CD4-positive, alpha-beta memory T cell (primary cell): ENCODE measurements at regions not wholly inside any gene's neighbourhood (a gene's known extent, or its start where the extent isn't known, plus 50 kb on each side); places are given as distances from the start of the nearest gene placed in this dataset.

Experiments used
- CTCF ChIA-PET: fragments of 350-600 bp; sonication (Branson Sonifier 250); formaldehyde crosslinking; loops from one replicate; lab custom pipeline; 2021; ENCODE audit warnings: inconsistent platforms; ENCODE audit not compliant: partially characterized antibody; lab: Charles Lee
- POLR2A ChIA-PET: fragments of 350-600 bp; sonication (Branson Sonifier 250); formaldehyde crosslinking; loops from one replicate; lab custom pipeline; 2021; ENCODE audit not compliant: partially characterized antibody; lab: Charles Lee
- DNase-seq, 5 donors: peaks; one replicate each; pipeline versions ENCODE4 v3.0.0 to v3.0.0-alpha.2; 2020 to 2022; ENCODE audit warnings: mixed read lengths in 1 of 5
- H3K27ac ChIP-seq: one replicate; pipeline ENCODE4 v1.7.0; 2013; ENCODE audit warnings: low read depth, low read length
- H3K27me3 ChIP-seq: 2 replicates; pipeline ENCODE4 v1.7.0; 2013; ENCODE audit warnings: mild to moderate bottlenecking, low read length, moderate library complexity; ENCODE audit not compliant: insufficient read depth
- H3K36me3 ChIP-seq: 2 replicates; pipeline ENCODE4 v1.7.0; 2013; ENCODE audit warnings: mild to moderate bottlenecking, low read length, moderate library complexity; ENCODE audit not compliant: insufficient read depth
- H3K4me1 ChIP-seq: 2 replicates; pipeline ENCODE4 v1.7.0; 2013; ENCODE audit warnings: mild to moderate bottlenecking, low read length, moderate library complexity; ENCODE audit not compliant: insufficient read depth
- H3K4me3 ChIP-seq, 2 donors: one replicate each; pipeline ENCODE4 v1.7.0; 2013; ENCODE audit warnings: low read length in 2 of 2, mild to moderate bottlenecking in 1 of 2
- H3K9me3 ChIP-seq, 2 donors: one replicate each; pipeline ENCODE4 v1.7.0; 2013; ENCODE audit warnings: low read length in 2 of 2, control low read depth in 1 of 2; ENCODE audit not compliant: control insufficient read depth in 1 of 2
- H3K27ac Mint-ChIP-seq, 7 donors: one replicate each; pipeline ENCODE4 v1.8.0; 2020 to 2021; ENCODE audit warnings: mixed read lengths in 7 of 7, mild to moderate bottlenecking in 6 of 7, inconsistent platforms in 3 of 7, moderate library complexity in 3 of 7
- H3K27me3 Mint-ChIP-seq, 2 donors: one replicate each; pipeline ENCODE4 v1.8.0; 2020 to 2021; ENCODE audit warnings: mixed read lengths in 2 of 2
- H3K36me3 Mint-ChIP-seq, 2 donors: one replicate each; pipeline ENCODE4 v1.8.0; 2020 to 2021; ENCODE audit warnings: mixed read lengths in 2 of 2, inconsistent platforms in 1 of 2, mild to moderate bottlenecking in 1 of 2
- H3K4me1 Mint-ChIP-seq, 4 donors: one replicate each; pipeline ENCODE4 v1.8.0; 2020 to 2021; ENCODE audit warnings: mixed read lengths in 4 of 4, mild to moderate bottlenecking in 1 of 4
- H3K4me3 Mint-ChIP-seq, 8 donors: one replicate each; pipeline ENCODE4 v1.8.0; 2020 to 2021; ENCODE audit warnings: mixed read lengths in 8 of 8, mild to moderate bottlenecking in 7 of 8, moderate library complexity in 6 of 8, inconsistent platforms in 3 of 8
- H3K9me3 Mint-ChIP-seq, 8 donors: one replicate each; pipeline ENCODE4 v1.8.0; 2020 to 2021; ENCODE audit warnings: mixed read lengths in 8 of 8, mild to moderate bottlenecking in 5 of 8, inconsistent platforms in 3 of 8, moderate library complexity in 1 of 8
- intact Hi-C: fragments of 100-400 bp; cut with micrococcal nuclease; formaldehyde crosslinking; loops from one replicate; pipeline ENCODE4 v1.15.1; 2023

DNA sequence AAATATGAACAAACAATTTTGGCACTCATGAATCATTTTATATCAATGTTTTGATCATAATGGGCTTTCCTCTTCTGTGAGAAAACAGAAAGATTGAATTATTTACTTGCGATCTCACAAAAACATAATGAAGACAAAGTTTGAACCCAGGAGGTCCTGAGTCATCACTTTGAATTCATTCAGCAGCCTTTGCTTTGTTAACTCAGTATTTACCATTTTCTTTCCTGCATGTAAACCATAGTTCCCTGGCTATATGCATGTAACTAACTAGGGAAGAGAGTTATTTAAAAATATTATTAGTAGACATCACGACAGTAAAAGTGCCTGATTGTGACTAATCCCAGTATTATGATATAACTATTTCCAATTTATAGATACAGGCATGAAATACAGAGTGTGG lies 1026.2 kb downstream of the PLOD2 start:
- DNase-seq = no peak
- H3K4me1 Mint-ChIP-seq = no peaks in the 10 kb centered on the region
- H3K36me3 ChIP-seq = no peaks in the 10 kb centered on the region
- POLR2A ChIA-PET = no interaction called here
- H3K36me3 Mint-ChIP-seq = no peaks in the 10 kb centered on the region
- H3K27ac Mint-ChIP-seq = no peak overlapping the region
- H3K27me3 ChIP-seq = no peaks in the 10 kb centered on the region
- peaks cover 0 to 1% (median 0%) of the 10 kb centered on the region in 8 donors for H3K9me3 Mint-ChIP-seq
- H3K27ac ChIP-seq = no peak overlapping the region
- H3K27me3 Mint-ChIP-seq = no peaks in the 10 kb centered on the region
- no peak overlapping the region for H3K4me3 Mint-ChIP-seq
- H3K4me3 ChIP-seq = no peak overlapping the region
- CTCF ChIA-PET = no interaction called here
- H3K9me3 ChIP-seq = peaks cover 0 to 3% of the 10 kb centered on the region in 2 donors
- intact Hi-C loops = no loop called here
- no peaks in the 10 kb centered on the region for H3K4me1 ChIP-seq

- CTCF ChIA-PET = no interaction called here
These were observed 1016.6 kb downstream of the PLOD2 start for GRCh38 chr3:145144361-145144760.

DNA sequence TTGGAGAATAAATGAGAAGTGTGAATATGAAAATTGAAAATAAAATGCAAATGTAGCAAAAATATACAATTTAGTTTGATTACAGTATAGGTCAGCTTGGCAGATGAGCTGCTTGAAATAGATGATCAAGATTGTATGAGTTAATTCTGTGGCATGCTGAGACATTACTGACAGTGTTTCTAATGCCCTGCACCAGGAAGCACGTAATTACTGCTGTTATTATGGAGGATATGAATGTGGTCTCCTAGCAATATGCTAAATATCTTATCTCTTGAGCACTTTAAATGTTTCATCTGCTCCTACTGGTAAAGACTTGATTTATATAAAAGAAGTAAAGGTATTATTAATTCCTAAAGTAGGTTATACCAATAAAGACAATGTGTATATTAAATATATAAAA lies 1015.5 kb downstream of the PLOD2 start:
- ChIA-PET CTCF (no interaction called here), POLR2A (no interaction called here)
- no peak overlapping the region for H3K4me3 Mint-ChIP-seq
- H3K9me3 Mint-ChIP-seq = peaks cover 0 to 5% (median 2%) of the 10 kb centered on the region in 8 donors
- H3K4me1 ChIP-seq = no peaks in the 10 kb centered on the region
- no peaks in the 10 kb centered on the region for H3K36me3 Mint-ChIP-seq
- no peak overlapping the region for H3K27ac Mint-ChIP-seq
- H3K36me3 ChIP-seq = no peaks in the 10 kb centered on the region
- no peak for DNase-seq
- no peaks in the 10 kb centered on the region for H3K9me3 ChIP-seq
- no peak overlapping the region for H3K27ac ChIP-seq
- no peaks in the 10 kb centered on the region for H3K27me3 ChIP-seq
- intact Hi-C loops = no loop called here
- no peaks in the 10 kb centered on the region for H3K4me1 Mint-ChIP-seq
- no peak overlapping the region for H3K4me3 ChIP-seq
- H3K27me3 Mint-ChIP-seq = no peaks in the 10 kb centered on the region

More at GRCh38 chr3:145144361-145144760, 1016.6 kb downstream of the PLOD2 start:
- no peak for DNase-seq
- Histone ChIP-seq H3K36me3 (no peaks in the 10 kb centered on the region), H3K27ac (no peak overlapping the region), H3K4me1 (no peaks in the 10 kb centered on the region), H3K9me3 (peaks cover 0 to 1% of the 10 kb centered on the region in 2 donors), H3K27me3 (no peaks in the 10 kb centered on the region), H3K4me3 (no peak overlapping the region)
- Mint-ChIP-seq H3K36me3 (no peaks in the 10 kb centered on the region), H3K27me3 (no peaks in the 10 kb centered on the region), H3K4me3 (no peak overlapping the region), H3K4me1 (no peaks in the 10 kb centered on the region), H3K27ac (no peak overlapping the region), H3K9me3 (peaks cover 0 to 5% (median 1%) of the 10 kb centered on the region in 8 donors)
- intact Hi-C loops = no loop called here
- POLR2A ChIA-PET = no interaction called here

DNA sequence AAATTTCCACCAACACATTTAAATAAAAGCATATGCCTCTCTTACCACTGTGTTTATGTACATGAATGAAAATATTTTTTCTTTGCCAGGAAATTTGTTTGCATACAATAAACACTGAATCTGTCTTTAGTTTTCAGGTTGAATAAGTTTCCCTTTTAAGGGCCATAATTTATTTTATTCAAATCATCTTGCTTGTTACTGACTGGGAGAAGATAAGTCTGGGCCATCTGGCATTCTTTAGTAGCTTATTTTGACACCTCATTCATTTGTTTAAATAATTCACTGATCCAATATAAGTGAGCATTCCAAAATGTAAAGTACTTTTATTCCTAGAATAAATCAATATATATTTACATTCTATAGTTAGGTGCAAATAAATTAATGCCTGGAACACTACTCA lies 1001.3 kb downstream of the PLOD2 start:
- H3K9me3 Mint-ChIP-seq = peaks cover 0 to 6% (median 2%) of the 10 kb centered on the region in 8 donors
- ChIA-PET POLR2A (no interaction called here), CTCF (no interaction called here)
- H3K36me3 Mint-ChIP-seq = no peaks in the 10 kb centered on the region
- H3K27me3 Mint-ChIP-seq = no peaks in the 10 kb centered on the region
- no peaks in the 10 kb centered on the region for H3K9me3 ChIP-seq
- H3K27ac ChIP-seq = no peak overlapping the region
- no peak for DNase-seq
- intact Hi-C loops = no loop called here
- H3K36me3 ChIP-seq = no peaks in the 10 kb centered on the region
- no peak overlapping the region for H3K27ac Mint-ChIP-seq
- H3K27me3 ChIP-seq = no peaks in the 10 kb centered on the region
- H3K4me3 ChIP-seq = no peak overlapping the region
- no peaks in the 10 kb centered on the region for H3K4me1 ChIP-seq
- H3K4me1 Mint-ChIP-seq = no peaks in the 10 kb centered on the region
- no peak overlapping the region for H3K4me3 Mint-ChIP-seq

- CTCF ChIA-PET = no interaction called here
- peaks cover 0 to 6% (median under 1%) of the 10 kb centered on the region in 8 donors for H3K9me3 Mint-ChIP-seq
These were observed 990.9 kb downstream of the PLOD2 start for GRCh38 chr3:145170121-145170520.

DNA sequence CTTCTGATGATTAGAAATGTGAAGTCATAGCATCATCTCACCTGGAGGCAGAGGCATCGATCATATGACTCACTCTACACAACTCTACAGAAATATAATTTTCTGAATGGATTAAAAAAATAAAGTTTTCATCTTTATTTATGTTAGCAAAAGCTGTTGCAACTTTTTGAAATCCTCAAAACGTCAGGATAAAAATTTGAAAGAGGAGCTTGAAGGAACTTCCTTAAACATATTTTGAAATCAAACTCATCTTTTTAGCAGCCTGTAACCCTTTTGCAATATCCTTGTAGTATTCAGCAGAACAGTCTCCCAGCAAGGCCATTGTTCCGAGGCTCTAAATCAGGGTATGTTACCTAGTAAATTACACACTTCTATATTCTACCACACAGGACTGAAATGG lies 985.4 kb downstream of the PLOD2 start:
- Mint-ChIP-seq H3K27ac (no peak overlapping the region), H3K4me3 (no peak overlapping the region)
- intact Hi-C loops = no loop called here

More at GRCh38 chr3:145170121-145170520, 990.9 kb downstream of the PLOD2 start:
- DNase-seq = no peak
- H3K9me3 ChIP-seq = no peaks in the 10 kb centered on the region
- no peaks in the 10 kb centered on the region for H3K27me3 Mint-ChIP-seq
- intact Hi-C loops = no loop called here
- H3K27me3 ChIP-seq = no peaks in the 10 kb centered on the region
- no peaks in the 10 kb centered on the region for H3K4me1 ChIP-seq
- no peak overlapping the region for H3K27ac Mint-ChIP-seq
- no peaks in the 10 kb centered on the region for H3K36me3 ChIP-seq
- no peak overlapping the region for H3K4me3 Mint-ChIP-seq
- no peak overlapping the region for H3K4me3 ChIP-seq
- H3K27ac ChIP-seq = no peak overlapping the region
- POLR2A ChIA-PET = no interaction called here
- no peaks in the 10 kb centered on the region for H3K36me3 Mint-ChIP-seq
- H3K4me1 Mint-ChIP-seq = no peaks in the 10 kb centered on the region

GRCh38 chr3:145176907-145177306 lies 984.1 kb downstream of the PLOD2 start:
- Mint-ChIP-seq H3K4me1 (no peaks in the 10 kb centered on the region), H3K36me3 (no peaks in the 10 kb centered on the region), H3K9me3 (peaks cover 0 to 4% (median 0%) of the 10 kb centered on the region in 8 donors), H3K4me3 (no peak overlapping the region), H3K27me3 (no peaks in the 10 kb centered on the region), H3K27ac (no peak overlapping the region)
- Histone ChIP-seq H3K27ac (no peak overlapping the region), H3K36me3 (no peaks in the 10 kb centered on the region), H3K27me3 (no peaks in the 10 kb centered on the region), H3K9me3 (no peaks in the 10 kb centered on the region), H3K4me3 (no peak overlapping the region), H3K4me1 (no peaks in the 10 kb centered on the region)
- CTCF ChIA-PET = no interaction called here
- intact Hi-C loops = no loop called here
- DNase-seq = no peak
- POLR2A ChIA-PET = no interaction called here

More for the DNA sequence above, 985.4 kb downstream of the PLOD2 start:
- POLR2A ChIA-PET = no interaction called here
- H3K36me3 Mint-ChIP-seq = no peaks in the 10 kb centered on the region
- H3K9me3 Mint-ChIP-seq = peaks cover 0 to 4% (median 0%) of the 10 kb centered on the region in 8 donors
- no peak overlapping the region for H3K27ac ChIP-seq
- H3K4me1 ChIP-seq = no peaks in the 10 kb centered on the region
- H3K27me3 ChIP-seq = no peaks in the 10 kb centered on the region
- no peaks in the 10 kb centered on the region for H3K27me3 Mint-ChIP-seq
- CTCF ChIA-PET = no interaction called here
- H3K4me3 ChIP-seq = no peak overlapping the region
- no peaks in the 10 kb centered on the region for H3K9me3 ChIP-seq
- no peaks in the 10 kb centered on the region for H3K36me3 ChIP-seq
- DNase-seq = no peak
- no peaks in the 10 kb centered on the region for H3K4me1 Mint-ChIP-seq

- no peak overlapping the region for H3K27ac ChIP-seq
- H3K4me3 ChIP-seq = no peak overlapping the region
- no peaks in the 10 kb centered on the region for H3K36me3 ChIP-seq
- intact Hi-C loops = no loop called here
- H3K27me3 ChIP-seq = no peaks in the 10 kb centered on the region
- H3K4me1 ChIP-seq = no peaks in the 10 kb centered on the region
- H3K36me3 Mint-ChIP-seq = no peaks in the 10 kb centered on the region
- ChIA-PET CTCF (no interaction called here), POLR2A (no interaction called here)
- H3K9me3 ChIP-seq = no peaks in the 10 kb centered on the region
- no peak for DNase-seq
- H3K27me3 Mint-ChIP-seq = no peaks in the 10 kb centered on the region
- no peak overlapping the region for H3K27ac Mint-ChIP-seq
- H3K4me3 Mint-ChIP-seq = no peak overlapping the region
- peaks cover 0 to 2% (median 0%) of the 10 kb centered on the region in 8 donors for H3K9me3 Mint-ChIP-seq
- H3K4me1 Mint-ChIP-seq = no peaks in the 10 kb centered on the region
These were observed 983.2 kb downstream of the PLOD2 start for GRCh38 chr3:145177828-145178227.
